HG03469 (cell line): ENCODE measurements at regions not wholly inside any gene's neighbourhood (a gene's known extent, or its start where the extent isn't known, plus 50 kb on each side); places are given as distances from the start of the nearest gene placed in this dataset.
A peak's percentile ranks its signal among the peaks of the same experiment; 100 is the strongest.

ENCODE experiments used
- ATAC-seq: cut with Tn5 transposase; IDR thresholded peaks from one replicate; pipeline ENCODE4 v1.9.1; 2021; ENCODE audit warnings: mild to moderate bottlenecking, moderate library complexity, moderate number of reproducible peaks; ENCODE audit not compliant: unreplicated experiment

- ATAC-seq, result no peak
Observed at GRCh38 chr1:244254467-244254866, 197.2 kb downstream of the ADSS2 start.

GRCh38 chr1:244255426-244255965 lies 196.2 kb downstream of the ADSS2 start:
- no peak for ATAC-seq

GRCh38 chr1:244256086-244256676 lies 195.5 kb downstream of the ADSS2 start:
- no peak for ATAC-seq

- ATAC-seq, result no peak
Observed at GRCh38 chr1:244264163-244264562, 187.5 kb downstream of the ADSS2 start.

- ATAC-seq, result no peak
Observed at GRCh38 chr1:244265507-244265906, 186.2 kb downstream of the ADSS2 start.

- ATAC-seq, result no peak
Observed at GRCh38 chr1:244269169-244269568, 182.5 kb downstream of the ADSS2 start.

GRCh38 chr1:244271004-244271403 lies 180.7 kb downstream of the ADSS2 start:
- no peak for ATAC-seq

GRCh38 chr1:244271691-244272308 lies 179.9 kb downstream of the ADSS2 start:
- ATAC-seq, result no peak

- ATAC-seq, result peak; percentile 67
Observed at GRCh38 chr1:244272471-244273261, 179.0 kb downstream of the ADSS2 start.

- no peak for ATAC-seq
Observed at GRCh38 chr1:244273262-244273844, 178.4 kb downstream of the ADSS2 start.

- ATAC-seq, result no peak
Observed at GRCh38 chr1:244273845-244274619, 177.7 kb downstream of the ADSS2 start.

GRCh38 chr1:244276646-244277045 lies 175.1 kb downstream of the ADSS2 start:
- no peak for ATAC-seq

GRCh38 chr1:244280201-244280600 lies 171.5 kb downstream of the ADSS2 start:
- ATAC-seq, result no peak

GRCh38 chr1:244280859-244281258 lies 170.8 kb downstream of the ADSS2 start:
- no peak for ATAC-seq

- no peak for ATAC-seq
Observed at GRCh38 chr1:244283772-244284171, 167.9 kb downstream of the ADSS2 start.

- no peak for ATAC-seq
Observed at GRCh38 chr1:244284641-244285156, 167.0 kb downstream of the ADSS2 start.

GRCh38 chr1:244286341-244286740 lies 165.4 kb downstream of the ADSS2 start:
- no peak for ATAC-seq

- no peak for ATAC-seq
Observed at GRCh38 chr1:244287726-244288125, 164.0 kb downstream of the ADSS2 start.

GRCh38 chr1:244288663-244289062 lies 163.0 kb downstream of the ADSS2 start:
- no peak for ATAC-seq

GRCh38 chr1:244289991-244290785 lies 161.5 kb downstream of the ADSS2 start:
- ATAC-seq, result no peak
